Muscle layer of duodenum (tissue), 2 donors: ENCODE measurements at regions not wholly inside any gene's neighbourhood (a gene's known extent, or its start where the extent isn't known, plus 50 kb on each side); places are given as distances from the start of the nearest gene placed in this dataset.

Experiments used
- H3K27ac ChIP-seq: one replicate; pipeline ENCODE4 v1.7.0; 2013; ENCODE audit warnings: mild to moderate bottlenecking, low read length
- H3K27me3 ChIP-seq: one replicate; pipeline ENCODE4 v1.7.0; 2013; ENCODE audit warnings: low read depth, mild to moderate bottlenecking, control low read depth, low read length
- H3K36me3 ChIP-seq, 2 donors: one replicate each; pipeline ENCODE4 v1.7.0; 2013; ENCODE audit warnings: low read length in 2 of 2, control low read depth in 1 of 2, mild to moderate bottlenecking in 1 of 2; ENCODE audit not compliant: insufficient read depth in 2 of 2, control insufficient read depth in 1 of 2
- H3K4me1 ChIP-seq, 2 donors: one replicate each; pipeline ENCODE4 v1.7.0; 2013; ENCODE audit warnings: low read length in 2 of 2, mild to moderate bottlenecking in 2 of 2, control low read depth in 1 of 2, moderate library complexity in 1 of 2; ENCODE audit not compliant: insufficient read depth in 2 of 2, control insufficient read depth in 1 of 2
- H3K4me3 ChIP-seq, 2 donors: one replicate each; pipeline ENCODE4 v1.7.0; 2013; ENCODE audit warnings: low read length in 2 of 2, low read depth in 1 of 2, mild to moderate bottlenecking in 1 of 2
- H3K9me3 ChIP-seq, 2 donors: one replicate each; pipeline ENCODE4 v1.7.0; 2013; ENCODE audit warnings: low read length in 2 of 2, control low read depth in 1 of 2, mild to moderate bottlenecking in 1 of 2; ENCODE audit not compliant: control insufficient read depth in 1 of 2
- donor health status: healthy.

- Histone ChIP-seq H3K36me3 (no peaks in the 10 kb centered on the region), H3K4me3 (no peak overlapping the region), H3K4me1 (no peaks in the 10 kb centered on the region), H3K9me3 (no peaks in the 10 kb centered on the region), H3K27me3 (no peaks in the 10 kb centered on the region), H3K27ac (no peak overlapping the region)
These were observed 187.5 kb upstream of the KL start for GRCh38 chr13:32828711-32829110.

GRCh38 chr13:32829269-32829668 is 187.0 kb upstream of the KL start:
- H3K4me3 ChIP-seq, result no peak overlapping the region
- H3K27ac ChIP-seq, result no peak overlapping the region
- no peaks in the 10 kb centered on the region for H3K36me3 ChIP-seq
- H3K27me3 ChIP-seq, result no peaks in the 10 kb centered on the region
- no peaks in the 10 kb centered on the region for H3K4me1 ChIP-seq
- no peaks in the 10 kb centered on the region for H3K9me3 ChIP-seq

- Histone ChIP-seq H3K27ac (no peak overlapping the region), H3K9me3 (peaks cover 0 to 3% of the 10 kb centered on the region in 2 donors), H3K4me3 (no peak overlapping the region), H3K36me3 (no peaks in the 10 kb centered on the region), H3K4me1 (no peaks in the 10 kb centered on the region), H3K27me3 (no peaks in the 10 kb centered on the region)
These were observed 186.4 kb upstream of the KL start for GRCh38 chr13:32829676-32830335.

GRCh38 chr13:32830336-32831031 is 185.7 kb upstream of the KL start:
- H3K4me3 ChIP-seq, result no peak overlapping the region
- H3K27me3 ChIP-seq, result no peaks in the 10 kb centered on the region
- no peaks in the 10 kb centered on the region for H3K36me3 ChIP-seq
- H3K9me3 ChIP-seq, result peaks cover 0 to 6% of the 10 kb centered on the region in 2 donors
- H3K27ac ChIP-seq, result no peak overlapping the region
- no peaks in the 10 kb centered on the region for H3K4me1 ChIP-seq

GRCh38 chr13:32837307-32837972 is 178.8 kb upstream of the KL start:
- Histone ChIP-seq H3K27me3 (no peaks in the 10 kb centered on the region), H3K27ac (no peak overlapping the region), H3K9me3 (peaks cover 0 to 6% of the 10 kb centered on the region in 2 donors), H3K4me1 (no peaks in the 10 kb centered on the region), H3K4me3 (no peak overlapping the region), H3K36me3 (no peaks in the 10 kb centered on the region)

- no peaks in the 10 kb centered on the region for H3K36me3 ChIP-seq
- peaks cover 0 to 6% of the 10 kb centered on the region in 2 donors for H3K9me3 ChIP-seq
- H3K27me3 ChIP-seq, result no peaks in the 10 kb centered on the region
- H3K27ac ChIP-seq, result no peak overlapping the region
- H3K4me1 ChIP-seq, result no peaks in the 10 kb centered on the region
- no peak overlapping the region for H3K4me3 ChIP-seq
These were observed 178.0 kb upstream of the KL start for GRCh38 chr13:32837973-32838927.

GRCh38 chr13:32838945-32839344 is 177.3 kb upstream of the KL start:
- no peak overlapping the region for H3K27ac ChIP-seq
- H3K27me3 ChIP-seq, result no peaks in the 10 kb centered on the region
- H3K36me3 ChIP-seq, result no peaks in the 10 kb centered on the region
- H3K9me3 ChIP-seq, result peaks cover 0 to 6% of the 10 kb centered on the region in 2 donors
- no peak overlapping the region for H3K4me3 ChIP-seq
- H3K4me1 ChIP-seq, result no peaks in the 10 kb centered on the region

GRCh38 chr13:32840113-32840512 is 176.1 kb upstream of the KL start:
- Histone ChIP-seq H3K4me3 (no peak overlapping the region), H3K27me3 (no peaks in the 10 kb centered on the region), H3K9me3 (no peaks in the 10 kb centered on the region), H3K36me3 (no peaks in the 10 kb centered on the region), H3K4me1 (no peaks in the 10 kb centered on the region), H3K27ac (no peak overlapping the region)

- no peaks in the 10 kb centered on the region for H3K4me1 ChIP-seq
- H3K27me3 ChIP-seq, result no peaks in the 10 kb centered on the region
- H3K4me3 ChIP-seq, result no peak overlapping the region
- no peak overlapping the region for H3K27ac ChIP-seq
- H3K9me3 ChIP-seq, result no peaks in the 10 kb centered on the region
- no peaks in the 10 kb centered on the region for H3K36me3 ChIP-seq
These were observed 175.1 kb upstream of the KL start for GRCh38 chr13:32840989-32841713.

GRCh38 chr13:32845952-32846950 is 170.0 kb upstream of the KL start:
- Histone ChIP-seq H3K4me3 (no peak overlapping the region), H3K4me1 (no peaks in the 10 kb centered on the region), H3K36me3 (no peaks in the 10 kb centered on the region), H3K9me3 (no peaks in the 10 kb centered on the region), H3K27me3 (no peaks in the 10 kb centered on the region), H3K27ac (no peak overlapping the region)
